Epithelial cell of esophagus (primary cell): ENCODE measurements at regions not wholly inside any gene's neighbourhood (a gene's known extent, or its start where the extent isn't known, plus 50 kb on each side); places are given as distances from the start of the nearest gene placed in this dataset.

Experiments used
- DNase-seq: peaks from one replicate; pipeline ENCODE4 v3.0.0; 2010; ENCODE audit warnings: low read depth
- H3K4me3 ChIP-seq: 2 replicates; pipeline ENCODE4 v1.5.1; 2011; ENCODE audit warnings: mild to moderate bottlenecking, low read length, control low read depth
- TF ChIP-seq, protein P1 (sequence below): IDR thresholded peaks from 2 replicates; pipeline ENCODE4 v1.5.1; 2011; ENCODE audit warnings: low read depth, mild to moderate bottlenecking, low read length, control low read depth, inconsistent platforms; ENCODE audit not compliant: insufficient read depth; ENCODE audit errors: missing control alignments

DNA sequence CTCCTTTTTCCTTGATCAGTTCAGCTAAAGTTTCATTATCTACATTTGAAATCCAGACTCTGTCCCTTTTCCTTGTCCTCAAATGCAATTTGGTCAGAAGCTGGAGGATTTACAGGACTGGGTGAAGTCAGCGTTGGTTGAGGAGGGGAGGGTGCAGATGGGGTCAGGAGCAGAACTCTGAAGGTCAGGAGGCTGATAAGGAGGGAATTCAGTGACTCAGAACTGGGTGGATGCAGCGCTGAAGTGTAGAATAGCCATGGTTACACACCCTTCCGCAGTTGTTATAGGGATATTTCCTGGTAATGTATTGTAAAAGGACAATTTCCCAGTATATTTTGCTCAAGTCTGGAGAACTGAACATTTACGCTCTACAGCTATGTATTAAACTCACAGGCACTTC lies 133.1 kb upstream of the FOXA2 start:
- no peak overlapping the region for H3K4me3 ChIP-seq
- DNase-seq = peak; percentile 46
- TF ChIP-seq, protein P1, sequence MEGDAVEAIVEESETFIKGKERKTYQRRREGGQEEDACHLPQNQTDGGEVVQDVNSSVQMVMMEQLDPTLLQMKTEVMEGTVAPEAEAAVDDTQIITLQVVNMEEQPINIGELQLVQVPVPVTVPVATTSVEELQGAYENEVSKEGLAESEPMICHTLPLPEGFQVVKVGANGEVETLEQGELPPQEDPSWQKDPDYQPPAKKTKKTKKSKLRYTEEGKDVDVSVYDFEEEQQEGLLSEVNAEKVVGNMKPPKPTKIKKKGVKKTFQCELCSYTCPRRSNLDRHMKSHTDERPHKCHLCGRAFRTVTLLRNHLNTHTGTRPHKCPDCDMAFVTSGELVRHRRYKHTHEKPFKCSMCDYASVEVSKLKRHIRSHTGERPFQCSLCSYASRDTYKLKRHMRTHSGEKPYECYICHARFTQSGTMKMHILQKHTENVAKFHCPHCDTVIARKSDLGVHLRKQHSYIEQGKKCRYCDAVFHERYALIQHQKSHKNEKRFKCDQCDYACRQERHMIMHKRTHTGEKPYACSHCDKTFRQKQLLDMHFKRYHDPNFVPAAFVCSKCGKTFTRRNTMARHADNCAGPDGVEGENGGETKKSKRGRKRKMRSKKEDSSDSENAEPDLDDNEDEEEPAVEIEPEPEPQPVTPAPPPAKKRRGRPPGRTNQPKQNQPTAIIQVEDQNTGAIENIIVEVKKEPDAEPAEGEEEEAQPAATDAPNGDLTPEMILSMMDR = no peak

DNA sequence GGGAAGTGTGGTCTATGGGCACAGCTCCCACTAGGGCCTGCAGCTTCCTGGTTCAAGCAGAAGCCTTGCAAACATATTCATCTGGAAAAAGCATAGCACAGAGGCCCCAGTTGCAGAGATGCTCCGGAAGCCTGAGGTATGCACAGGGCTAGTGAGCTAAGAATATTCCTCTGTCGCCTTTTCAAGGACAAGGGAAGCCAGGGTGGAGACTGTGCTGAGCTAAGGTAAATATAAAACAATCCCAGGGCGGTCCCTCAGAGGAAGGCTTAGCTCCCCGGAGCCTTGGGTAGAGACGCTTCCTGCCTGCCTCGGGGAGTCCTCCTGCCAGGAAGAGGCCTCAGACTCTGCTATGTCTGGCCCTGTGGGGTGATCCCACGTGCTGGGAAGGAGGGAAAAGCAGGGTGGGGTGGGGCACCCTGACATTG lies 134.8 kb upstream of the FOXA2 start:
- no peak for DNase-seq
- no peak overlapping the region for H3K4me3 ChIP-seq
- TF ChIP-seq, protein P1 = no peak

DNA sequence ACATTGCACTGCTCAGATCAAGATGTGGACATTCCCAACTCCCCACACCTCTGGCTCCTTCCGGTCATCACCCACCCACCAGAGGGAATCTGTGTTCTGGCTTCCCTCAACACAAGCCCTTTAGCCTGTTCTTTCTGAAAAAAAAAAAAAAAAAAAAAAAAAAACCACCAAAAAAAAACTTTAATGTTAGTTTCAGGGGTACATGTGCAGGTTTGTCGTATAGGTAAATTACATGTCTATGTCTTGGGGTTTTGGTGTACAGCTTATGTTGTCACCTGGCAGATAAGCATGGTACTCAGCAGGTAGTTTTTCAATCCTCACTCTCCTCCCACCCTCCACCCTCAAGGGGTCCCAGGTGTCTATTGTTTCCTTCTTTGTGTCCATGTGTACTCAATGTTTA lies 135.8 kb upstream of the FOXA2 start:
- TF ChIP-seq, protein P1 = no peak
- no peak overlapping the region for H3K4me3 ChIP-seq
- no peak for DNase-seq

DNA sequence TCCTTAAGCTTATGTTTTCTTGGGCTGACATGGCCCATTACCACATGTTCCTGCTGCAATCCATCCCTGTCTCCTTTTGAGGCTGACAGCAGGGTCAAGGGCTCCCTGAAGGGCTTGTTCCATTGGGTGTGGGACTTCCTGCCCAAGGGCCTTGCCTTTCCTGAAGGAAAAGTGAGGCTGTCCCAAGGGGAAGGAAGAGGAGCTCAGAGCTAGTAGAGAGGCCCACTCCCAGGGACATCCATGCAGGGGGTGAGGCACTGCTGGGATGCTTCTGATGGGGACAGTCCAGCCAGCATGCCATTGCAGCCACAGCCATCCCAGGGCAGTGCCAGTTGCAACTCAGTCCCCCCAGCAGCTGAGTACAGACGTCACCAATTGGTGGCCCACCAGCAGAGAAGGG lies 138.4 kb upstream of the FOXA2 start:
- no peak overlapping the region for H3K4me3 ChIP-seq
- TF ChIP-seq, protein P1 = no peak
- DNase-seq = no peak

DNA sequence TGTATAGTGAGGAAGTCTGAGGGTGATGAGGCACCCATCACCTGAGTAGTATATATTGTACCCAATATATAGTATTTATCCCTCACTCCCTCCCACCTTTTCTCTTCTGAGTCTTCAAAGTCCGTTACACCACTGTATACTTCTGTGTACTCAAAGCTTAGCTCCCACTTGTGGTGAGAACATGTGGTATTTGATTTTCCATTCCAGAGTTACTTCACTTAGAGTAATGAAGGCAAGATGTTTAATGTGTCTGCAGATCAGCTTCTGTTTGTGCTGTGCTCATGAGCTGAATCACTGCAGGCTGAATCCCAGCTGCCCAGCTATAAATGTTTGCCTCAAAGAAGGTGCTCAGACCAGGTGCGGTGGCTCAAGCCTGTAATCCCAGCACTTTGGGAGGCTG lies 139.3 kb upstream of the FOXA2 start:
- TF ChIP-seq, protein P1 = no peak
- DNase-seq = no peak
- H3K4me3 ChIP-seq = no peak overlapping the region

DNA sequence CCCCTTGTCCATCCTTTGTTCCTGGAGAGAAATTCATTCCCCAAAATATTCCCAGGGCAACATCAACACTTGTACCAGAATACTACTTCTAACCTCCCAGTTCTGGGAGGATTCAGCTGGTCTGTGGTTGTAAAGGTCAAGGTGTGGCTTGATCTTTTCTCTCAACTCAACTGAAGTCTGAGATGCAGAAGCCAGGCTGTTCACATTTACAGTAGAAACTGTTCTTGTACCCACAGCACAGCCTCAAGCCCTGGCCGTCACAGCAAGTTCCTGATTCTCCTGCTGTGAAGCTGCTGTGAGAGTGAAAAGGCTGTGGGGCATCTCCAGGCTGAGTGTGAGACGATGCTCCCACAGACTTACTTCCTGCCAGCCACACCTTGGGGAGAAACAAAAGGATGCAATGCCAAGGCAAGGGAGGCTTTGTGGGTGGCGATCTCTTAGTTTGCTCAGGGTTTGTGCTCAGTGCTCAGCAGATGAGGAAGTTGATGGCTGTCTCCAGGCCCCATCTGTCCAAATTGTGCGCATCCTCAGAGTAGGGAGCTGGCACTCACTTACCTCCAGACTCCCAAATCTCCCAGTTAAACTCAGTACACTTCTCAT lies 143.9 kb upstream of the FOXA2 start:
- no peak for DNase-seq
- H3K4me3 ChIP-seq = no peak overlapping the region
- TF ChIP-seq, protein P1 = no peak

DNA sequence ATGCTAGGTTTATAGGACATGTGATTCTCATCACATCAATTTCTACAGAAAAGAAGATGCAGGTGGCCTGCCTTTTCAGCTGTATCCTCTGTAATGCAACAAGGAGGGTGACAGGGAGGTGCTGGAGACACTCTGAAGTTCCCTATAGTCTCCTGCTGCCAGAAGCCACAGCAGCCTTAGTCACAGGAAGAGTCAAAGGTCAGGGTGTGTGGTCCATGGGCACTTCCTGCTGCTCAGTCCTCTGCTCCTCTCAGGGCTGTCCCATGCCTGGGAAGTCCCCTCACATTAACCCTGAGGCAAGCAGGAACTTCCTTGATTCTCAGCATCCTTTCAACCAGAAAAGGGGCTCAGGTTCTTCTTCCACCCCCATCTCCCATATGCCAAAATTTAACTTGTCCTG lies 144.8 kb upstream of the FOXA2 start:
- TF ChIP-seq, protein P1 = no peak
- H3K4me3 ChIP-seq = no peak overlapping the region
- DNase-seq = no peak
